Left lung (tissue), 4 donors: ENCODE measurements at regions not wholly inside any gene's neighbourhood (a gene's known extent, or its start where the extent isn't known, plus 50 kb on each side); places are given as distances from the start of the nearest gene placed in this dataset.
"Not testable (repeated sequence)": the region's sequence is repeated elsewhere in the genome, so short reads cannot be mapped to it uniquely, and the experiment has no call there.

Experiments used
- ATAC-seq: fragments of 200-7000 bp; cut with Tn5 transposase; one replicate; pipeline ENCODE4 v1.9.1; 2020; ENCODE audit warnings: moderate library complexity
- DNase-seq, 4 donors: peaks; one replicate each; pipeline ENCODE4 v3.0.0-alpha.2; 2013 to 2020
- H3K27ac ChIP-seq, 2 donors: fragments of 200-600 bp; sonication (generic) in 1 of 2; one replicate each; pipeline versions ENCODE4 v1.5.0 to v1.8.0; 2020 to 2021
- H3K27me3 ChIP-seq, 2 donors: fragments of 200-600 bp; sonication (generic) in 1 of 2; one replicate each; pipeline versions ENCODE4 v1.5.0 to v1.8.0; 2020 to 2021
- H3K36me3 ChIP-seq, 2 donors: fragments of 200-600 bp; sonication (generic) in 1 of 2; one replicate each; pipeline versions ENCODE4 v1.5.0 to v1.8.0; 2020 to 2021
- H3K4me1 ChIP-seq, 2 donors: fragments of 200-600 bp; one replicate each; pipeline ENCODE4 v1.8.0; 2021
- H3K4me3 ChIP-seq, 2 donors: fragments of 200-600 bp; sonication (generic) in 1 of 2; one replicate each; pipeline versions ENCODE4 v1.5.0 to v1.8.0; 2020 to 2021; ENCODE audit warnings: mild to moderate bottlenecking in 1 of 2
- H3K9me3 ChIP-seq, 2 donors: fragments of 200-600 bp; sonication (generic) in 1 of 2; one replicate each; pipeline versions ENCODE4 v1.5.0 to v1.8.0; 2020 to 2021
- CTCF ChIP-seq, 2 donors: fragments of 200-600 bp; sonication (generic) in 1 of 2; IDR thresholded peaks; one replicate each; pipeline versions ENCODE4 v1.5.0 to v1.8.0; 2021; ENCODE audit warnings: antibody characterized with exemption in 2 of 2
- intact Hi-C, 2 donors: fragments of 100-400 bp; cut with DNase I; formaldehyde crosslinking; loops; one replicate each; pipeline versions ENCODE4 v1.11.2 to v1.14.2; 2022
- donor health status: DM: no; HTN: yes; CAD: no.
- donor health status: DM: no; HTN: no; CAD: no.

GRCh38 chr14:27256805-27257204 lies 659.0 kb upstream of the NOVA1 start:
- H3K27ac ChIP-seq: no peak overlapping the region
- no peaks in the 10 kb centered on the region for H3K36me3 ChIP-seq
- no peak overlapping the region for H3K4me3 ChIP-seq
- ATAC-seq (no peak), DNase-seq (no peak)
- no peaks in the 10 kb centered on the region for H3K27me3 ChIP-seq
- intact Hi-C loops: no loop called here
- TF ChIP-seq CTCF (IDR thresholded peaks at IDR 0.05): no peak
- no peaks in the 10 kb centered on the region for H3K4me1 ChIP-seq
- peaks cover 0 to 7% of the 10 kb centered on the region in 2 donors for H3K9me3 ChIP-seq

GRCh38 chr14:27267876-27268275 lies 670.0 kb upstream of the NOVA1 start:
- no peak for TF ChIP-seq CTCF (IDR thresholded peaks at IDR 0.05)
- Histone ChIP-seq H3K4me1 (no peaks in the 10 kb centered on the region), H3K27me3 (no peaks in the 10 kb centered on the region), H3K27ac (no peak overlapping the region), H3K36me3 (no peaks in the 10 kb centered on the region), H3K9me3 (peaks cover 0 to 8% of the 10 kb centered on the region in 2 donors), H3K4me3 (no peak overlapping the region)
- intact Hi-C loops: no loop called here
- DNase-seq (no peak), ATAC-seq (no peak)

- Histone ChIP-seq H3K36me3 (no peaks in the 10 kb centered on the region), H3K4me3 (no peak overlapping the region), H3K9me3 (no peaks in the 10 kb centered on the region), H3K4me1 (no peaks in the 10 kb centered on the region), H3K27me3 (no peaks in the 10 kb centered on the region), H3K27ac (no peak overlapping the region)
- no peak for DNase-seq
- TF ChIP-seq CTCF (IDR thresholded peaks at IDR 0.05): no peak
- intact Hi-C loops: no loop called here
- ATAC-seq: no peak
These were observed 672.9 kb upstream of the NOVA1 start for GRCh38 chr14:27270716-27271115.

DNA sequence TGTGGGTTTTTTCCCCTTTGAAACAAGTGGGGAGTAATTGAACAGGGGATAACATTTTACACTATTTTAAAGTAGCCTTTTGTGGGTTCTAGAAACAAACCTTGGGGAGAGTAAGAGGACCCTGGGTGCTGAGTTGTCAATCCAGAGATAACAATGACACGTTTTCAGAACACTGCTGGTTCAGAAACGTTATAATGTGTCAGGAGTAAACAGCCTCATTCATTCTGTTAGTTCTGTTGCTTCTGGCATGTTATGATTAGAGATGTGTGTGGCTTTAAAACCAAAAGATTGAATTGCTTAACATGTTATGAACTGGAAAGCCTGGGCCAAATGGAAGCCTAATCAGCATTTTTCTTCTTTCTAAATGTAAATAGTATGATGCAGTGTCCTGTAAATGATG lies 680.5 kb upstream of the NOVA1 start:
- Histone ChIP-seq H3K4me3 (no peak overlapping the region), H3K27ac (no peak overlapping the region), H3K9me3 (no peaks in the 10 kb centered on the region), H3K27me3 (no peaks in the 10 kb centered on the region), H3K4me1 (no peaks in the 10 kb centered on the region), H3K36me3 (no peaks in the 10 kb centered on the region)
- no peak for DNase-seq
- no peak for ATAC-seq
- intact Hi-C loops: no loop called here
- TF ChIP-seq CTCF (IDR thresholded peaks at IDR 0.05): no peak

DNA sequence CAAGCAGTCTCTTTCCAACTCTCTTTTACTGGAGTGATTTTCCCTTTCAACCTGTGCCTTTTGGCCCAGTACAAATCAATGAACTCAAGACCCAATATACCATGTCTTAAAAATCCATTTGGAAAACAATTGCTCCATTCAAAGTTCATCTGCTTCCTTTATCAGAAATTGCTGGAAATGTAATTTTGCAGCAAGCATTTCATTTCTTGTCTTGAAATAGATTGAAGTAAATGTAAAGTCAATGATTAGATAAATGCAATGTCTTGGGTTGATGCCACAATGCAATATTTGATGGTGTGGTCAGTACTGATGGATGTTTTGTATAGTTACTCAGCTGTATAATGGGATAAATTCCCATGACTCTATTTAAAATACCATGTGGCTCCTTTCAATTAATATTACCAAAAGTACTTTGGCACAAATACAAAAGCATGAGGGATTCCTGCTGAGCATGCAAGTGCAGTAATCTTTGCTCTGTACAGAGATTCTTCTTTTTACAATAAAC lies 707.7 kb upstream of the NOVA1 start:
- H3K36me3 ChIP-seq: no peaks in the 10 kb centered on the region
- intact Hi-C loops: no loop called here
- H3K4me1 ChIP-seq: no peaks in the 10 kb centered on the region
- ATAC-seq: no peak
- H3K27me3 ChIP-seq: no peaks in the 10 kb centered on the region
- H3K4me3 ChIP-seq: no peak overlapping the region
- TF ChIP-seq CTCF (IDR thresholded peaks at IDR 0.05): no peak
- peaks cover 4 to 18% of the 10 kb centered on the region in 2 donors for H3K9me3 ChIP-seq
- H3K27ac ChIP-seq: no peak overlapping the region
- no peak for DNase-seq

DNA sequence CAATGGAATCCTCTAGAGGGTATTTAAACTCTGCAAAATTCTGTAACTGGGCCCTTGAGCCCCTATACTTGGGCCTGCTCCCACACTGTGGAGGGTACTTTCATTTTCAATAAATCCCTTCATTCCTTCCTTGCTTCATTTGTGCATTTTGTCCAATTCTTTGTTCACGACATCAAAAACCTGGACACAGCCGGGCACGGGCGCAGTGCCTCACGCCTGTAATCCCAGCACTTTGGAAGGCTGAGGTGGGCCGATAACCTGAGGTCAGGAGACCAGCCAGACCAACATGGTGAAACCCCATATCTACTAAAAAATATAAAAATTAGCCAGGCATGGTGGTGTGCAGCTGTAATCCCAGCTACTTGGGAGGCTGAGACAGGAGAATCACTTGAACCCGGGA lies 714.9 kb upstream of the NOVA1 start:
- ATAC-seq, H3K27me3 ChIP-seq, H3K4me3 ChIP-seq, intact Hi-C loops, H3K9me3 ChIP-seq, H3K4me1 ChIP-seq, H3K36me3 ChIP-seq, H3K27ac ChIP-seq: not testable (repeated sequence)
- peak in 1 of 4 donors; percentile 17 for DNase-seq
